HG03108 (cell line): ENCODE measurements at regions not wholly inside any gene's neighbourhood (a gene's known extent, or its start where the extent isn't known, plus 50 kb on each side); places are given as distances from the start of the nearest gene placed in this dataset.
A peak's percentile ranks its signal among the peaks of the same experiment; 100 is the strongest.

Experiments used
- ATAC-seq: cut with Tn5 transposase; IDR thresholded peaks from one replicate; pipeline ENCODE4 v1.9.1; 2021; ENCODE audit warnings: moderate library complexity; ENCODE audit not compliant: unreplicated experiment

DNA sequence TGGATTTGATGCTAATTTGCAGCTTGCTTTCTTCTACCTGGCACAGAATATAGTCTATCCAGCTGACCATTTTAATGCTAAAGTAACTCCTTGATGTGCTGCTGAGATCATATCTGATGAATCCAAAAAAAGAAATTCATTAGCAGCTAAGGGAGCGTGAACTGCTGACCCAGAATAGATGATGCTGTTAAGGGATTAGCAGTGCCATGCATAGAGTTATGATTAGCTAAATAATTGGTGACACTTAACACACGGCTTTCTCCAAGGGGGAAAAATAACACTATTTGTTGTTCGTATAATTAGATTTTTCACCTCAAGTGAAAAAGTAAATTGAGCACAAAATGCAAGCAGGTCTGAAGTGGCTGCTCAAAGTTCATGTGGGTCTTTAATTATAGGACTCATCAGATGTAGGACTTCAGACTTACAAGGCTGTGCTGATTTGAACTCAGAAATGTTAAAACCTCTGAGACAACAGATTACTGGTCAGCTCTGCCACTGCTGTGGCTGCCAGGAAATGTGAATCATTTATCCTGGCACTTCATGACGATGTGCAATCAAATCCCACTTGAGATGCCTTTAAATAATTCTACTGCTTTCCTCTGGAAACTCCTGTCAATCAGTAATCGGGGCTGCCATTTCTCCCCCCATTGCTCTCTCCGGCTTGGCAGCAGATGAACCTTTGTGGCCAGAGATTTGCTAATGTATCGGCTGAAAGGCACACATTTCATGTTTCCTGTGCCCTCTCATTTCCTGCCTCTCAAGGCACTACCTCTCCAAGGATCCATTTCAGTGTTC lies 291.6 kb upstream of the C9orf72 start:
- ATAC-seq: no peak

- no peak for ATAC-seq
These were observed 293.5 kb upstream of the C9orf72 start for GRCh38 chr9:27866741-27867140.

DNA sequence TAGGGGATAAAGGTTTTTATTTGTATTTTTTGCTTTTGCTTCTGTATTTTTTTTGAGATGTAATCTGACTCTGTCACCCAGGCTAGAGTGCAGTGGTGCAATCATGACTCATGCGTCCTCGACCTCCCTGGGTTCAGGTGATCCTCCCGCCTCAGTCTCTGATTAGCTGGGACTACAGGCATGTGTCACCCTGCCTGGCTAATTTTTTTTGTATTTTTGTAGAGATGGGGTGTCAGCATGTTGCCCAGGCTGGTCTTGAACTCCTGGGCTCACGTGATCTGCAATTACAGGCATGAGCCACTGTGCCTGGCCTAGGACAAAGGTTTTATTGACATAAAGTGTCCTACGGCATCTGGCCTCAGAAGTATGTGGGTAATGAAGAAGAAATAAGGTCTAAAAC lies 297.1 kb upstream of the C9orf72 start:
- no peak for ATAC-seq

- ATAC-seq: no peak
These were observed 306.9 kb upstream of the C9orf72 start for GRCh38 chr9:27880156-27880555.

- no peak for ATAC-seq
These were observed 307.4 kb upstream of the C9orf72 start for GRCh38 chr9:27880635-27881034.

- peak; percentile 91 for ATAC-seq
These were observed 315.5 kb upstream of the C9orf72 start for GRCh38 chr9:27888661-27889295.

DNA sequence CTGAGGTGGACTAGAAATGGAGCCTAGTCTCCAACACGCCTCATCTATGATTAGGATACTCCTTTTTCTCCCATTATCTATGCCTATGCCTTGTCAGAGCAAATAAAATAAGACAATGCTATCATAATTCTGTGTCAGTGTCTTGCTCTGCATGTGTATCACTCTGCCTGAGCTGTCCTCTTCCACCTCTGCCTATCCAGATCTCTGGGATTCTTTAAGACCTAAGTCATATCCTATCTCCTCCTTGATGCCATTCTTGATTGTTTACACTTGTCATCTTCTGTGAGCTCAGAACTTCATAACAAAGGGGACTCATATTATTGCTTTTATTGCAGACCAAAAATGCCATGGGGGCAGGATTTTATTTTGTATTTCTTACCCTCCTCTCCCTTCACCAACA lies 351.2 kb upstream of the C9orf72 start:
- ATAC-seq: no peak

DNA sequence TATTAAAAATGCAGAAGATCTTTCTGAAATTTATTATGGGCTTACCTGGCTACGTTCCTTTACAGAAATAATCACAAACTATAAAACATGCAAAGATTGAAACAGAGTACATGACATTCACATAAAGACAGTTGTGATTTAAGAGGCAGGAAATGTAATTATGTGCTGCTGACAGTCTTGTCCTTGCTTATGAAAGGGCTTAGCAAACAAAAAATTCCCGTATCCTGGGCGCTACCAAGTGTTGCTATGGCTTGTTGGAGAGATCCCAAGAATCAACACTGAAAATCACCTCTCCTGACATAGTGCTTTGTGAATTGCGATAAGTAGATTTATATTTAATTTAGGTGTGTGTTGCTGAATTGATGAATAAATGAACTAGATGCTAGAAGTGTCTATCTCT lies 352.5 kb upstream of the C9orf72 start:
- ATAC-seq: no peak

DNA sequence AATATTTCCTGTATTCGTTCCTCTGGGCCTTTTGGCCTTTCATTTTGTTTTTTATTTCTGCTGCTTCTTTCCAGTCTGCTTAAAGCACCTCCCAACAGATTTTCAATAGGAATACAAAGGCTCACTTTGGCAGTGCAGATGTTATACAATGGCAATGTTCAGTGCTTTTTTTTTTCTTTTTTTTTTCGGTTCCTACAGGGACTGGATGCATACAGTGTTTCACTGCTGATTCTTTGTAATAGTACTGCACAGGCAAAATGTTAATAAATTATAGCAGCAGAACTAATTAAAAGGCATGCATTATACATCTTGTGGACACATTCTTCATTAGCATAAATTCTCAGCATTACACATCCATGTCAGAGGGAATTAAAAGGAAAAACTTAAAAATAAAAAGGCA lies 356.6 kb upstream of the C9orf72 start:
- ATAC-seq: no peak

GRCh38 chr9:27933210-27934025 lies 360.1 kb upstream of the C9orf72 start:
- no peak for ATAC-seq

DNA sequence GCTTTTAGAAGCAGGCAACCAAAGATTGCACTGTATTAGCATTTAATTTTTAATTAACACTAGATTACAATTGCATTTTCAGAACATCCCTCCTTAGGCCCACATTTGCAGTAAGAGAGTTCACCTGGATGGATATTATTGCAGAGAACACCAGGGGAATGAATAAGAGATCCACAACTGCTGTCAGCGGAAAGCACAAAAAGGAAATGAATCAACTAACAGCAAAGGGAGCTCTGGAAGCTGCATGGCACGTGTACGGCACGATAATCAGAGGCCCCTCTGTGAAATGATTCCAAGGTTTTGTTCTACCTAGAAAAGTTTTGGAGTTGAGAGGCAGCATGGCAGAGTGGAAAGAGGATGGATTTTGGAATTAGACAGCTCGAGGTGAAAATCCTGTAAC lies 361.2 kb upstream of the C9orf72 start:
- no peak for ATAC-seq

GRCh38 chr9:27939186-27939585 lies 365.9 kb upstream of the C9orf72 start:
- no peak for ATAC-seq

DNA sequence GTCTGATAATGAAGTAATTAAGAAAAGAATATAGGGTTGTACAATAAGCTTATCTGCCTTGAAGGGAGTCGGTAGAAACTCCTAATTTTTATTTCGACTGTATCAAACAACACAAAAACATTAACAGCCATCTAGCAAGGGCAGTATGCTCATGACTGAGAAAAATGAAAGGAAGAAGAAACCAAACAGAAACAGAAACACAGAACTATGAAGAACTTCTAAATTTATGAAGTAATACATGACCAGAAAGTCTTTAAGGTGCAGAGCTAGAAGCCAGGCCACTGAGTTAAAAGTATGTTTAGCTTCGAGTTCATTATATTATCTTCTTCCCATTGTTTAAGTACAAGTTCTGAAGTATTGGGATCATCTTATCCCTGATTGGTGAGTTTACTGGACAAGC lies 367.3 kb upstream of the C9orf72 start:
- ATAC-seq: no peak

- ATAC-seq: no peak
These were observed 370.2 kb upstream of the C9orf72 start for GRCh38 chr9:27943501-27943900.

DNA sequence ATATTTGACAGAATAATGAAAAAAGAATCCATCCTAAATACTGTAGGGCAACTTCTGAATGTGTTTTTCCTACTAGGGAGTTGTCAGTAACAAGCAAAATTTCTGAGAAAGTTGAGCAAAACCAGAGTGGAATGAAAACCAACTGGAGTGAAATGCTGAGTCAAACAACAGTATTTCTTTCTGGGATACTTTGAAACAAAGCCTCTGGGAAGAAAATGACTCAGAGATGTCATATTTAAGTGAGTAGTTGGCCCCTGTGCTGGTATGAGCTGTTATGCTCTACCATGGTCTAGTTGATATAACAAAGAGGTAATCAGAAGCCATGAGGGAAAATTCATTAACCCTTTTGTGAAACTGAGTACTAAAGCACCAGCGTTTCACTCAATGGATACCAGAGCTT lies 372.1 kb upstream of the C9orf72 start:
- no peak for ATAC-seq

DNA sequence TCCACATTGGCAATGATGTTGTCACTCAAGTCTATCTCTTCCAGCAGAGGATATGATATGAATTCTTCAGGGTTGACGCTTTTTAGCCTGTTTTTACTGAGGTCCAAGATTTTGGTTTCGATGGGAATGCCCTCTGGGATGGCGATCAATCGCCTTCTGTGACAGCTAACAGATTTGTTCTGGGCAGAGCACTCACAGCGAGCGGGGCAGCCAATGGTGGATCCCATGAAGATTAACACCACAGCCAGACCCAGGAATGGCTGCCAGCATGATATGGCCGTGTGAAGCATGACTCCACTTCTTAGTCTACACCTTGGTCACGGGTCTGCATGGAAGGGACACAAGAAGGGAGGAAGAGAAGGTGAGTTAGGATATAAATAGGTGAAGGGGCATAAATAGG lies 377.1 kb upstream of the C9orf72 start:
- ATAC-seq: no peak

GRCh38 chr9:27954858-27955257 lies 381.6 kb upstream of the C9orf72 start:
- ATAC-seq: no peak

DNA sequence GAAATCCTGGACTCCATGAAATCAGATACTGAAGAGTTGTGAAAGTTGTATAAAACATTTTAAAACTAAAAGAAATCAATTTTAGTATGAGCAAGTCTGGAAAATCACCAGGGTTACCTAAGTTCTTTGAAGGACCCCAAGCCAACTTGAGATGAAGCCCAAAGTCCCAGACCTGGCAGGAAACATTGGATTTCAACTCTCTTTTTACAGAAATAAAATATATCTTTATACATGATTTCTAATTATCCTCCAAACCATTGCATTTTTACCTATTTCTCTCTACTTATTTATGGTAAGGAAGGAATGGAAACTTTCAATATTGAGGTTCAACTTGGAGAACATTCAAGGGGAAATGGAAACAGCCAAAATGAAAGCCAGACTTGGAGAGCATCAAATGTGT lies 390.6 kb upstream of the C9orf72 start:
- ATAC-seq: no peak

DNA sequence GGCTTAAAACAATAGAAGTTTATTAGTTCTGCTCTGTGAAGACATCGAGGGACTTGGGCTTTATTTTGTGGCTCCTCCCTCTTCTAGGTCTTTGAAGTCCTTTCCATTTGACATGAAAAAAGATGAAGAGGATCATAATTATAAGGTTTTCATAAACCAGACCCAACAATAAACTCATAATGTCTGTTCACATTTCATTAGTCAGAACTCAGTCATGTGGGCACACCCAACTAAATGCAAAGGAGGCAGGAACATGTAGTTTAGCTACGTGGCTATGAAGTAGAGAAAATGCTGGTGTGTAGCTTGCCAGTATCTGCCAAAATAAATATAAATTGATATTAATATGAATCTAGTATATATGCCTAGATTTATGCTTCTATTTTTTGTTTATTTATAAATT lies 393.9 kb upstream of the C9orf72 start:
- ATAC-seq: no peak

GRCh38 chr9:27977931-27978330 lies 404.6 kb upstream of the C9orf72 start:
- no peak for ATAC-seq

DNA sequence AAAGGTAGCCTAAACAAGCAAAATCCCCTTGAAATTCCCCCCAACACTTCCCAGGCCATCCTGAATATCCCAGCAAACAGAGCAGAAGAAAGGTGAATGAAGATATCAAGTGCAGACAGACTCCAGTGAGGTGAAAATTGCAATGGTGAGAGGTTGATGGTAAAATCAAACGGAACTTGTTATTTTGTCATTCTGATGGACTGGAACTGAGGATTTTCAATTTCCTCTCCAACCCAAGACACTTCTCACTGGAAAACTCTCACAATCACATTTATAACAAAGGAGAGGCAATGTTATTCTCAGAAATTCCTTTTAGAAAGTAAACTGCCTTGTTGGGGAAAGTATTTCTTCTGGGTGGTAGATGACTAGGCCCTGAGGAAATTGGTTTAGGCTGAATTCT lies 412.4 kb upstream of the C9orf72 start:
- no peak for ATAC-seq

DNA sequence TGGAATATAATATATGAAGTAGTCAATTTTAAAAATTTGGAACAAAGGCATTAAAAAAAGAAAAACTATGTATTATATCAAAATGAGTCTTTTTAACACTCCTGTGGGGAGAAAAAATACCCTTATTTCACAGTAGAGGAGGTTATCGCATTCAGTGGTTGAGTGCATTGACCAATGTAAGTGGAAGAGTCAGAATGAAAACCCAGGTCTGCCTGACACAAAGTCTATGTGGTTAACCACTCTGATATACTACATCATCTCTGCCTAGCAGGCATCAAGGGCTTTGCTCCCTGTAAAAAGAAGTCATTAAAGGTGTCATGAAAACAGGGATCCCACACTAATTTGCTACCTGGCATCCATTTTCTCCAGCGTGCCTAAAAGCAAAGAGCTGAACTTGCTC lies 417.2 kb upstream of the C9orf72 start:
- no peak for ATAC-seq
